Loucy (cell line): ENCODE measurements at regions not wholly inside any gene's neighbourhood (a gene's known extent, or its start where the extent isn't known, plus 50 kb on each side); places are given as distances from the start of the nearest gene placed in this dataset.

ENCODE experiments used
- EZH2phosphoT487 ChIP-seq: fragments of 200-600 bp; IDR thresholded peaks from 2 replicates; pipeline ENCODE4 v1.6.1; 2018; ENCODE audit warnings: antibody characterized with exemption, mild to moderate bottlenecking, moderate library complexity, borderline replicate concordance
- TF ChIP-seq, protein P1 (sequence below): fragments of 200-600 bp; sonication (generic); conservative IDR thresholded peaks from 2 replicates; pipeline ENCODE4 v1.5.1; 2014; ENCODE audit warnings: mild to moderate bottlenecking, antibody characterized with exemption, low read length

- TF ChIP-seq, protein P1, sequence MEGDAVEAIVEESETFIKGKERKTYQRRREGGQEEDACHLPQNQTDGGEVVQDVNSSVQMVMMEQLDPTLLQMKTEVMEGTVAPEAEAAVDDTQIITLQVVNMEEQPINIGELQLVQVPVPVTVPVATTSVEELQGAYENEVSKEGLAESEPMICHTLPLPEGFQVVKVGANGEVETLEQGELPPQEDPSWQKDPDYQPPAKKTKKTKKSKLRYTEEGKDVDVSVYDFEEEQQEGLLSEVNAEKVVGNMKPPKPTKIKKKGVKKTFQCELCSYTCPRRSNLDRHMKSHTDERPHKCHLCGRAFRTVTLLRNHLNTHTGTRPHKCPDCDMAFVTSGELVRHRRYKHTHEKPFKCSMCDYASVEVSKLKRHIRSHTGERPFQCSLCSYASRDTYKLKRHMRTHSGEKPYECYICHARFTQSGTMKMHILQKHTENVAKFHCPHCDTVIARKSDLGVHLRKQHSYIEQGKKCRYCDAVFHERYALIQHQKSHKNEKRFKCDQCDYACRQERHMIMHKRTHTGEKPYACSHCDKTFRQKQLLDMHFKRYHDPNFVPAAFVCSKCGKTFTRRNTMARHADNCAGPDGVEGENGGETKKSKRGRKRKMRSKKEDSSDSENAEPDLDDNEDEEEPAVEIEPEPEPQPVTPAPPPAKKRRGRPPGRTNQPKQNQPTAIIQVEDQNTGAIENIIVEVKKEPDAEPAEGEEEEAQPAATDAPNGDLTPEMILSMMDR = no peak
- TF ChIP-seq EZH2phosphoT487 = no peak
Observed at GRCh38 chr5:57012511-57012910, 60.6 kb upstream of the MIER3 start.
